OCI-LY7 (cell line): ENCODE measurements at regions not wholly inside any gene's neighbourhood (a gene's known extent, or its start where the extent isn't known, plus 50 kb on each side); places are given as distances from the start of the nearest gene placed in this dataset.
"Not testable (repeated sequence)": the region's sequence is repeated elsewhere in the genome, so short reads cannot be mapped to it uniquely, and the experiment has no call there.

ENCODE experiments used
- BruUV-seq: library from RNA; stranded (reverse); fragments of 400-500 nt; replicated peaks from 2 replicates; lab custom pipeline; 2021; lab: Mats Ljungman, UMichigan
- CTCF ChIA-PET: fragments of 300-600 bp; sonication (Branson Sonifier 250); formaldehyde crosslinking; loops from one replicate; lab custom pipeline; 2022; ENCODE audit warnings: antibody characterized with exemption; ENCODE audit not compliant: unreplicated experiment; lab: Charles Lee
- POLR2A ChIA-PET: fragments of 300-600 bp; sonication (Branson Sonifier 250); formaldehyde crosslinking; loops from one replicate; lab custom pipeline; 2022; ENCODE audit warnings: antibody characterized with exemption; lab: Charles Lee
- DNase-seq: peaks from one replicate; pipeline ENCODE4 v3.0.0-alpha.2; 2015; ENCODE audit warnings: low spot score
- H2AFZ ChIP-seq: fragments of 200-600 bp; sonication (generic), shearing (Covaris generic); 2 replicates; pipeline ENCODE4 v1.6.1; 2014; ENCODE audit warnings: mild to moderate bottlenecking, antibody characterized with exemption, low read length, moderate library complexity
- H3K27ac ChIP-seq: fragments of 200-600 bp; sonication (generic); 2 replicates; pipeline ENCODE4 v1.5.1; 2014; ENCODE audit warnings: mixed run types, low read depth, mild to moderate bottlenecking, moderate library complexity, low read length, inconsistent platforms; ENCODE audit not compliant: poor library complexity, severe bottlenecking
- H3K36me3 ChIP-seq: fragments of 200-600 bp; sonication (generic); 2 replicates; pipeline ENCODE4 v1.6.1; 2014; ENCODE audit warnings: mild to moderate bottlenecking, antibody characterized with exemption, low read length, moderate library complexity, mixed read lengths; ENCODE audit not compliant: insufficient read depth
- H3K4me1 ChIP-seq: fragments of 200-600 bp; sonication (generic); 2 replicates; pipeline ENCODE4 v1.5.1; 2014; ENCODE audit warnings: mild to moderate bottlenecking, low read length; ENCODE audit not compliant: insufficient read depth, poor library complexity, severe bottlenecking
- H3K4me2 ChIP-seq: fragments of 200-600 bp; sonication (generic); 2 replicates; pipeline ENCODE4 v1.6.1; 2014; ENCODE audit warnings: mild to moderate bottlenecking, low read length
- H3K4me3 ChIP-seq: fragments of 200-600 bp; sonication (generic); 2 replicates; pipeline ENCODE4 v1.5.1; 2014; ENCODE audit warnings: mild to moderate bottlenecking, low read depth, low read length; ENCODE audit not compliant: poor library complexity, severe bottlenecking
- H3K79me2 ChIP-seq: fragments of 200-600 bp; sonication (generic); 2 replicates; pipeline ENCODE4 v1.6.1; 2016; ENCODE audit warnings: low read depth, mild to moderate bottlenecking, low read length, moderate library complexity, mixed read lengths; ENCODE audit not compliant: insufficient read depth
- H3K9me2 ChIP-seq: fragments of 200-600 bp; sonication (generic); 2 replicates; pipeline ENCODE4 v1.6.1; 2016; ENCODE audit warnings: mild to moderate bottlenecking, low read length, mixed read lengths; ENCODE audit not compliant: insufficient read depth
- H3K9me3 ChIP-seq: fragments of 200-600 bp; sonication (generic); 2 replicates; pipeline ENCODE4 v1.6.1; 2014; ENCODE audit warnings: mild to moderate bottlenecking, mixed run types, low read length, mixed read lengths
- H4K20me1 ChIP-seq: fragments of 200-600 bp; sonication (generic); 2 replicates; pipeline ENCODE4 v1.6.1; 2014; ENCODE audit warnings: mild to moderate bottlenecking, antibody characterized with exemption, low read length, moderate library complexity, mixed read lengths; ENCODE audit not compliant: insufficient read depth
- EZH2phosphoT487 ChIP-seq: fragments of 200-600 bp; sonication (generic); IDR thresholded peaks from 2 replicates; pipeline ENCODE4 v1.6.1; 2018; ENCODE audit warnings: low read depth, borderline replicate concordance, mild to moderate bottlenecking, mixed run types, antibody characterized with exemption, low read length, moderate library complexity, mixed read lengths
- intact Hi-C: fragments of 100-400 bp; cut with micrococcal nuclease; formaldehyde crosslinking; loops from one replicate; pipeline ENCODE4 v1.10.0; 2022; ENCODE audit not compliant: unreplicated experiment
- TF ChIP-seq, protein P1 (sequence below): fragments of 200-600 bp; sonication (generic); conservative IDR thresholded peaks from 2 replicates; pipeline ENCODE4 v1.5.1; 2014; ENCODE audit warnings: mild to moderate bottlenecking, antibody characterized with exemption, low read length, moderate library complexity, mixed read lengths

DNA sequence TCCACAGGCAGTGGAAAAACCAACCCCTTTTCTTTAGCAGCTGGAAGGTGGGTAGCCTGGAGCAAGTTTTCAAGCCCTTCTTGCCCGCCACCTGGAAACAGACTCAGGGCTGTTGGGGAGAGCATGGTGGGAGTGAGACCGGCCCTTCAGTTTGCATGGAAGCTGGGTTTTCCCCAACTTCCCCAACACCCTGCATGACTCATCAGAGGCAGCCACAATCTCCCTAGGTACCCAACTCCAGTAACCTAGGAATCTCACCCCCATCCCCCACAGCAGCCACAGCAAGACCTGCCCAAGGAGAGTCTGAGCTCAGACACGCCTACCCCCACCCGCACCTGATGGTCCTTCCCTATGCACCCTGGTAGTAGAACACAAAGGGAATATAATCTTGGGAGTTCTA lies 86.3 kb upstream of the IRAK1BP1 start:
- BruUV-seq, result no TSS peak
- Histone ChIP-seq H3K4me3 (no peak overlapping the region), H3K4me1 (no peaks in the 10 kb centered on the region), H3K9me3 (no peaks in the 10 kb centered on the region), H3K4me2 (no peak overlapping the region), H4K20me1 (no peaks in the 10 kb centered on the region), H3K36me3 (no peaks in the 10 kb centered on the region), H3K9me2 (no peaks in the 10 kb centered on the region), H3K79me2 (no peaks in the 10 kb centered on the region), H2AFZ (no peak overlapping the region), H3K27ac (no peak overlapping the region)
- CTCF ChIA-PET, result no interaction called here
- no peak for DNase-seq
- intact Hi-C loops, result no loop called here
- POLR2A ChIA-PET, result no interaction called here
- TF ChIP-seq, protein P1, sequence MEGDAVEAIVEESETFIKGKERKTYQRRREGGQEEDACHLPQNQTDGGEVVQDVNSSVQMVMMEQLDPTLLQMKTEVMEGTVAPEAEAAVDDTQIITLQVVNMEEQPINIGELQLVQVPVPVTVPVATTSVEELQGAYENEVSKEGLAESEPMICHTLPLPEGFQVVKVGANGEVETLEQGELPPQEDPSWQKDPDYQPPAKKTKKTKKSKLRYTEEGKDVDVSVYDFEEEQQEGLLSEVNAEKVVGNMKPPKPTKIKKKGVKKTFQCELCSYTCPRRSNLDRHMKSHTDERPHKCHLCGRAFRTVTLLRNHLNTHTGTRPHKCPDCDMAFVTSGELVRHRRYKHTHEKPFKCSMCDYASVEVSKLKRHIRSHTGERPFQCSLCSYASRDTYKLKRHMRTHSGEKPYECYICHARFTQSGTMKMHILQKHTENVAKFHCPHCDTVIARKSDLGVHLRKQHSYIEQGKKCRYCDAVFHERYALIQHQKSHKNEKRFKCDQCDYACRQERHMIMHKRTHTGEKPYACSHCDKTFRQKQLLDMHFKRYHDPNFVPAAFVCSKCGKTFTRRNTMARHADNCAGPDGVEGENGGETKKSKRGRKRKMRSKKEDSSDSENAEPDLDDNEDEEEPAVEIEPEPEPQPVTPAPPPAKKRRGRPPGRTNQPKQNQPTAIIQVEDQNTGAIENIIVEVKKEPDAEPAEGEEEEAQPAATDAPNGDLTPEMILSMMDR, result no peak
- no peak for TF ChIP-seq EZH2phosphoT487

DNA sequence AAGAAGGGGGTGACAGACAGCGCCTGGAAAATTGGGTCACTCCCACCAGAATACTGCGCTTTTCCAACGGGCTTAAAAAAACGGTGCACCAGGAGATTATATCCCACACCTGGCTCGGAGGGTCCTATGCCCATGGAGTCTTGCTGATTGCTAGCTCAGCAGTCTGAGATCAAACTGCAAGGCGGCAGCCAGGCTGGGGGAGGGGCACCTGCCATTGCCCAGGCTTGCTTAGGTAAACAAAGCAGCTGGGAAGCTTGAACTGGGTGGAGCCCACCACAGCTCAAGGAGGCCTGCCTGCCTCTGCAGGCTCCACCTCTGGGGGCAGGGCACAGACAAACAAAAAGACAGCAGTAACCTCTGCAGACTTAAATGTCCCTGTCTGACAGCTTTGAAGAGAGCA lies 84.0 kb upstream of the IRAK1BP1 start:
- H2AFZ ChIP-seq, result not testable (repeated sequence)

GRCh38 chr6:78797270-78797669 lies 70.1 kb upstream of the IRAK1BP1 start:
- ChIA-PET POLR2A (no interaction called here), CTCF (no interaction called here)
- Histone ChIP-seq H3K9me3 (no peaks in the 10 kb centered on the region), H3K4me1 (no peaks in the 10 kb centered on the region), H3K4me2 (no peak overlapping the region), H3K79me2 (no peaks in the 10 kb centered on the region), H3K9me2 (no peaks in the 10 kb centered on the region), H3K36me3 (no peaks in the 10 kb centered on the region), H3K4me3 (no peak overlapping the region), H2AFZ (no peak overlapping the region), H3K27ac (no peak overlapping the region), H4K20me1 (no peaks in the 10 kb centered on the region)
- BruUV-seq, result no TSS peak
- TF ChIP-seq EZH2phosphoT487, result no peak
- TF ChIP-seq, protein P1, result no peak
- no peak for DNase-seq
- intact Hi-C loops, result no loop called here

More for the DNA sequence above, 84.0 kb upstream of the IRAK1BP1 start:
- H3K9me2 ChIP-seq, H3K36me3 ChIP-seq, H3K4me2 ChIP-seq, H4K20me1 ChIP-seq, H3K4me1 ChIP-seq, CTCF ChIA-PET, H3K4me3 ChIP-seq, H3K9me3 ChIP-seq, H3K79me2 ChIP-seq, BruUV-seq, intact Hi-C loops, DNase-seq, POLR2A ChIA-PET, H3K27ac ChIP-seq: not testable (repeated sequence)
